Esophagus squamous epithelium (tissue), 4 donors: ENCODE measurements at regions not wholly inside any gene's neighbourhood (a gene's known extent, or its start where the extent isn't known, plus 50 kb on each side); places are given as distances from the start of the nearest gene placed in this dataset.

Source experiments
- CTCF ChIP-seq, 6 experiments: fragments of 450-650 bp in 4 of 6; fragments of 200-600 bp in 2 of 6; sonication (generic) in 2 of 6; IDR thresholded peaks; one replicate each; pipeline ENCODE4 v1.5.1; 2016 to 2019; ENCODE audit warnings: antibody characterized with exemption in 6 of 6, mild to moderate bottlenecking in 4 of 6, moderate library complexity in 4 of 6
- POLR2A ChIP-seq, 4 donors: fragments of 450-650 bp; IDR thresholded peaks; one replicate each; pipeline ENCODE4 v1.6.1; 2017; ENCODE audit warnings: antibody characterized with exemption in 4 of 4, mild to moderate bottlenecking in 4 of 4, moderate library complexity in 3 of 4

DNA sequence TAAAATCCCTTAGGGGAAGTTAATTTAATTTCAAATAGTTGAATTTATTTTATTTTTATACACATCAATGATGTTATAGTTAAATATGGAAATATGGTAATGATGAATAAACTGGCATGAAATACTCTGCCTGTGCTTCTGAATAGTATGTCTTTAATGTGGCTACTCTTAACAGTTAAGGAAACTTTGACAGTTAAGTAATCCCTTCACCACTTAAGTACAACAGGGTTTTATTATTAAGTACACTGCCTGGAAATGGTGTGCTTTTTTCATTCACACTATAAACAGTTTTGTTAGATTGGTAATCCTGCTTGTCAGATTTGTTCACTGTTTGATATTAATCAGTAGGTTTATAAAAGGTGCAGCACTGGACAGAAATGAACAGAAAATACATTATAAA is 412.0 kb upstream of the ZEB2 start:
- TF ChIP-seq CTCF (IDR thresholded peaks at IDR 0.05) (no peak), POLR2A (IDR thresholded peaks at IDR 0.05) (no peak)
